Esophagus muscularis mucosa (tissue), 3 donors: ENCODE measurements at regions not wholly inside any gene's neighbourhood (a gene's known extent, or its start where the extent isn't known, plus 50 kb on each side); places are given as distances from the start of the nearest gene placed in this dataset.

Experiments
- CTCF ChIP-seq, 3 experiments: fragments of 200-600 bp in 2 of 3; fragments of 450-650 bp in 1 of 3; sonication (generic) in 2 of 3; IDR thresholded peaks; one replicate each; pipeline ENCODE4 v1.5.1; 2017 to 2019; ENCODE audit warnings: antibody characterized with exemption in 3 of 3, mild to moderate bottlenecking in 2 of 3, moderate library complexity in 1 of 3
- POLR2A ChIP-seq: fragments of 450-650 bp; IDR thresholded peaks from one replicate; pipeline ENCODE4 v1.6.1; 2017; ENCODE audit warnings: antibody characterized with exemption, moderate library complexity, mild to moderate bottlenecking, low read depth
- POLR2AphosphoS5 ChIP-seq, 2 donors: sonication (generic); formaldehyde crosslinking; IDR thresholded peaks; one replicate each; pipeline ENCODE4 v1.6.1; 2017; ENCODE audit warnings: antibody characterized with exemption in 2 of 2

GRCh38 chr7:46661431-46661830, 740.4 kb upstream of the IGFBP3 start:
- no peak for TF ChIP-seq POLR2AphosphoS5 (IDR thresholded peaks at IDR 0.05)
- no peak for TF ChIP-seq CTCF (IDR thresholded peaks at IDR 0.05)
- no peak for TF ChIP-seq POLR2A
